ENCODE measurements at regions not wholly inside any gene's neighbourhood (a gene's known extent, or its start where the extent isn't known, plus 50 kb on each side); places are given as distances from the start of the nearest gene placed in this dataset.
"Not testable (repeated sequence)": the region's sequence is repeated elsewhere in the genome, so short reads cannot be mapped to it uniquely, and the experiment has no call there.

GRCh38 chrX:145393702-145394235 is 146.5 kb downstream of the SPANXN1 start:
- DNase-seq (ENCODE audit: low read depth): no peak
- H3K4me3 ChIP-seq (ENCODE audit: low read depth, low read length): no peak overlapping the region

DNA sequence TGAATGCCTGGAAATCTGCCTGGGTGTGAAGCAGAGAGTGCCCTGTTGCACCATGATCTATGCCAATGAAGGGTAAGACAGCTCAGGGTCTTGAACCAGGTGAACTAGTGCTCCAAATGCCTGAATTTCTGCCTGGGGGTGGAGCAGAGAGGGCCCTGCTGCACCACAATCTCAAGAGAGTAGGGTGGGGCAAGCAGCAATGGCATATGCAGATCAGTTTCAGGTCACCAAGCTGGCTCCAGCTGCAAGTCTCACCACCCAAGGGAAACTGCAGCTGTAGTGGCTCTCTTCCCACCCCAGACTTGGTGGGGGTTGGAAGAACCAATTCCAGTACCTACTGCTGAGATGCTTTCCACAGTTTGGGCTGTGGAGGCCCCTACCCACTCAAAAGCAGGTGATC is 147.0 kb downstream of the SPANXN1 start:
- no peak for DNase-seq (ENCODE audit: low read depth)
- no peak overlapping the region for H3K4me3 ChIP-seq (ENCODE audit: low read depth, low read length)

DNA sequence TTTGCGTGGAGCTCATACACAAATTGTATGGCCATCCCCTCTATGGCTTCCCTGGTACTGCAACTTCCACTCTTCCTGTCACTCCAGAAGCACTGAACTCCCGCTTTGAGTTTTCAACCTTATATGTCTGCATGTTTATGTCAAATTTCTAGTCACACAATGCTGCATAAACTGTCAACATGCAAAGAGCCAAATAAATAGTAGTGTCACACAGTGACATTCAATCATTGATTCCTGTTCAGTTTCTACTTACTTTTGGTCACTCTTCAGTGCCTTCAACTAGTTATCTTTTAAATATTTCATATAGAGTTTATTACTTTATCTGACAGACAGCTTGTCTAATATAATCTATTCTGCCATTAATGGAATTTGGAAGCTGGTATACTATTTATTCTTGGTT is 149.3 kb downstream of the SPANXN1 start:
- H3K4me3 ChIP-seq (ENCODE audit: low read depth, low read length): no peak overlapping the region

DNA sequence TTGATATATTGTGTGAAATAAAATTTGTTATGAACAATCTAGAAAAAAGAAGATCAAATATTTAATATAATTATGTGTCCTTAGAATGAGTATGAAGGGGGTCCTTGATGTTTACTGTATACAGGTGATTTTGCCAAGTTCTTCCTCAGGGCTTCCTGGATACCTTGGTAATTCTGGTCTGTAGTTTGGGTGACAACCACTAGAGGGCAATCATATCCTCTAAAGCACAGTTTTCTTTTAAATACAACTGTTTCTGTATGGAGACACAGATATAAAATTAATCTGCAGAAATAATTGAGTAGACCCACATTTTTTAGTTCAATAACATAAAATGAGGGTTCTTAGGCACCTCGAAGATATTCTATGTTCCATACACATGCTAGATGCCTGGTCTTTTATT is 157.7 kb downstream of the SPANXN1 start:
- no peak for DNase-seq (ENCODE audit: low read depth)
- H3K4me3 ChIP-seq (ENCODE audit: low read depth, low read length): no peak overlapping the region

More for the DNA sequence above, 149.3 kb downstream of the SPANXN1 start:
- no peak for DNase-seq (ENCODE audit: low read depth)

- no peak overlapping the region for H3K4me3 ChIP-seq (ENCODE audit: low read depth, low read length)
- no peak for DNase-seq (ENCODE audit: low read depth)
These were observed 163.3 kb downstream of the SPANXN1 start for GRCh38 chrX:145410622-145411021.

DNA sequence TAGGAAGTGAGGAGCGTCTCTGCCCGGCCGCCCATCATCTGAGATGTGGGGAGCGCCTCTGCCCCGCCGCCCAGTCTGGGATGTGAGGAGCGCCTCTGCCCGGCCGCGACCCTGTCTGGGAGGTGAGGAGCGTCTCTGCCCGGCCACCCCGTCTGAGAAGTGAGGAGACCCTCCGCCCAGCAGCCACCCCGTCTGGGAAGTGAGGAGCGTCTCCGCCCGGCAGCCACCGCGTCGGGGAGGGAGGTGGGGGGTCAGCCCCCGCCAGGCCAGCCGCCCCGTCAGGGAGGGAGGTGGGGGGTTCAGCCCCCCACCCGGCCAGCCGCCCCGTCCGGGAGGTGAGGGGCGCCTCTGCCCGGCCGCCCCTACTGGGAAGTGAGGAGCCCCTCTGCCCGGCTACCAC is 188.9 kb downstream of the SPANXN1 start:
- H3K4me3 ChIP-seq (ENCODE audit: low read depth, low read length); DNase-seq (ENCODE audit: low read depth): not testable (repeated sequence)

GRCh38 chrX:145464650-145465049 is 217.3 kb downstream of the SPANXN1 start:
- DNase-seq (ENCODE audit: low read depth): no peak
- no peak overlapping the region for H3K4me3 ChIP-seq (ENCODE audit: low read depth, low read length)

- H3K4me3 ChIP-seq (ENCODE audit: low read depth, low read length): no peak overlapping the region
- DNase-seq (ENCODE audit: low read depth): no peak
These were observed 228.4 kb downstream of the SPANXN1 start for GRCh38 chrX:145475725-145476124.

DNA sequence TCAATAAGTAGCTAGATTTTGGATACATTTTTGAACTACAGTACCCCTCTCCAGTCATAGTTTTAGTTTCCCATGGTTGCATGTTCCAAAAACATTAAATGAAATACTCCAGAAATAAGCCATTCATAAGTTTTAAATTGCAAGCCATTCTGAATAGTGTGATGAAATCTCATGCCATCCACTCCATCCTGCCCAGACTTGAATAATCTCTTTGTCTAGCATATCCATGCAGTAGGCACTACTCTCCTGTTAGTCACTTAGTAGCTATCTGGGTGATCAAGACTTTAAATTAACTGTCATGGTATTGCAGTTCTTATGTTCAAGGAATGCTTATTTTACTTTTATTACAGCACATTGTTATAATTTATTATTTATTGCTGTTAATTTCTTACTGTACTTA is 237.4 kb downstream of the SPANXN1 start:
- H3K4me3 ChIP-seq (ENCODE audit: low read depth, low read length): no peak overlapping the region
- no peak for DNase-seq (ENCODE audit: low read depth)

DNA sequence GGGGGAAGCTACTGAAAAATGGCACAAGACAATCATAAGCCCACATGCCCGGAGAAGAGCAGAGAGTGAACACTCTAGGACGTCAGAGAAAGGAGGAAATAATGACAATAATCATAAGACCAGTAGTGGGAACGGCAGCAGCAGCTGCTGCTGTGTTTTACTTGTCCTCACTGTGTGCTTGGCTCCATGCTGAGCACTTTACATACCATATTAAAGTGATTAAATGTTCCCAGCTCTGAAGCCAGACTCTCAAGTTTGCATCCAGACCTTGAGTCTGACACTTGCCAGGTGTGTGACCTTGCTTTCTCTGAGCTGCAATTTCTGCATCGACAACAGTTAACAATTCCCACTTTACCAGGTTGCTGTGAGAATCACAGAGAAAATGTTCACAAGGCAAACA is 255.4 kb downstream of the SPANXN1 start:
- no peak overlapping the region for H3K4me3 ChIP-seq (ENCODE audit: low read depth, low read length)
- no peak for DNase-seq (ENCODE audit: low read depth)

GRCh38 chrX:145506214-145506613 is 258.9 kb downstream of the SPANXN1 start:
- DNase-seq (ENCODE audit: low read depth): no peak
- H3K4me3 ChIP-seq (ENCODE audit: low read depth, low read length): no peak overlapping the region

GRCh38 chrX:145524931-145525330 is 277.6 kb downstream of the SPANXN1 start:
- DNase-seq (ENCODE audit: low read depth): no peak
- H3K4me3 ChIP-seq (ENCODE audit: low read depth, low read length): no peak overlapping the region

DNA sequence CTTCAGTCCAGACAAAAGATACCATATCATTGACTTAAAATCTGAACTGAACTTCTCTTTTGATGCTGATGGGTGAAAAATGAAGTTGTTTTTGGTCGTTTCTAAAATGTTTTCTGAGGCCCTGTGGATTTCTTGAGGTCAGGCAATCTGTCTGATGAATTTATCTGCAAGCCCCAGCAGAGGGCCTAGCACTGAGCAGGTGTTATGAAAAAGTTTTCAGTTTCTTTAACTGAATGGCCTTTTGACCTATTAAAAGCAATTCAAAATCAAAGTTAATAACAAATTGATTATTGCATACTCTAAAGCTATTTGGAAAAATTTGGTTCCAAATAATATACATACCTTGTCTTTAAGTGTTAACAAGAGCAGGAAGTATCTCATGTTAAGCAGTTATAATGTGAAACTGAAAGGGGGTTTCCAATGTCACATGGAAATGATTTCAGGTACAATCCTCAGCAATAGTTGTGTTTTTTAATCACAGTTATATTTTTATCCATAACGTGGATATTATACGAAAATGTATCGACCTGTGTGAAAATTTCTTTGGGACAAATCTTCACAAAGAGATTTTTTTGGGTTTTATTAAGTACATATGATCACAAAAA is 285.0 kb downstream of the SPANXN1 start:
- no peak overlapping the region for H3K4me3 ChIP-seq (ENCODE audit: low read depth, low read length)
- no peak for DNase-seq (ENCODE audit: low read depth)

DNA sequence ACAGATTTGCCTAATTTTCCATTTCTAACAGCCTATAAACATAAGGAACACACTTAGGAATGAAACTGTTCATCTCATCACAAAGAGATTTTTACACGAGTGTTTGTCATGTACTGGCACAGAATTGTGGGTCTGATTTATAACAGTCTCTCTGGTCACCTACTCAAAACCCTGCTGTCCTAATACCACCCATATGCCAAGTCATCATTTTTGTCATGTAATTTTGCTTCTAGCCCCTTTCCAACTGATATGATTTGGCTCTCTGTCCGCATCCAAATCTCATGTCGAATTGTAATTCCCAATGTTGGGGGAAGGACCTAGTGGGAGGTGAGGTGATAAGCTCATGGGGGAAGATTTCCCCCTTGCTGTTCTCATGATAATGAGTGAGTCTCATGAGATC is 284.1 kb upstream of the SLITRK2 start:
- no peak for DNase-seq (ENCODE audit: low read depth)
- H3K4me3 ChIP-seq (ENCODE audit: low read depth, low read length): no peak overlapping the region

DNA sequence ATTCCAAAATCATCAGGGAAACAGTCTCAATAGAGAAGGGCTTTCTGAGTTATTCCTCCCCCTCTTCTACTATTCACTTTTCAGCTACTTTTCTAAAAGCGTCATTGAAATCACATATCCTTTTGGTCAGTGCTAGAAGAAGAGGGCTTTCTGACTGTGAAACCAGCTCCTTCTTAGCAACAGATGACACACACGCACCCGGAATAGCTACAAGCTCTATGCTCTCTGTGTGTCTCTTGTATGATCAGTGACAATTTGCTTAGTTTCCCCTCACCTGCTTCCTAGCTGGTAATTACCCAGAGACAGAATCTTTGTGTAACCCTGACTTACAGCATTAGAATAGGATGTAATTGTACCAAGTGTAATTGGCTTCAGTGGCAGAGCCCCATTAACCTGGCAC is 268.1 kb upstream of the SLITRK2 start:
- DNase-seq (ENCODE audit: low read depth): no peak
- H3K4me3 ChIP-seq (ENCODE audit: low read depth, low read length): no peak overlapping the region

DNA sequence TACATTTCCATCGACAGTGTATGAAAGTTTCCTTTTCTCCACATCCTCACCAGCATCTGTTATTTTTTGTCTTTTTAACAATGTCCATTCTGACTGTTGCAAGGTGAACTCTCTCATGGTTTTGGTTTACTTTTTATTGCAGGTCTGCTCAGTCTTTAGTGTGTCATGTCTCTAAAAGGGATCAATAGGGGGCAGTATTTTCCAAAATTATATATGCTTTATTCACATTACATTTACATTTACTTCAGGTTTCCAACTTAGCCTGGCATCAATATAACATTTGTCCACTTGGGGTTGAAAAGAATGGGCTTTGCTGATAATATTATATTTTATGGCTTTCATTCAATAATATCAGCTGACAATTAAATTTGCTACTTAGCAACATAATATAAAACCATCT is 265.0 kb upstream of the SLITRK2 start:
- no peak for DNase-seq (ENCODE audit: low read depth)
- no peak overlapping the region for H3K4me3 ChIP-seq (ENCODE audit: low read depth, low read length)

- H3K4me3 ChIP-seq (ENCODE audit: low read depth, low read length): no peak overlapping the region
- no peak for DNase-seq (ENCODE audit: low read depth)
These were observed 263.9 kb upstream of the SLITRK2 start for GRCh38 chrX:145553702-145554101.

DNA sequence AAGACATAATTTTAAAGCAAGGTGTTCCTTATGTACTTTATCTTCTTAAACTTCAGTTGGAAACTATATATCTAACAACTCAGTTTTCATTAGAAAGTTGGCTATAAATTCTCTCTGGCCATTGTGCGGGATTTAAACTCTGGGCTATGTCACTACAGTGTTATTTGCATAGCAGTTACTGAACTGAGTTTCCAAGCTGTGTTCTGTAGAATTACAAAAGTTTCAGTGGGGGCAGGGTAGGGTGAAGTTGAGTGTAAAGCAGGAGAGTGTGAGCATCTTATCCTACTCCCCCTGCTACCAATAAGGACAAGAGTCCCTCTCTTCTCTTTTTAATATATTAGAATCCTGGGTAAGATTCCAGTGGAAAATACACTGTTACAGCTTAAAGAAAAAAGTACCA is 254.5 kb upstream of the SLITRK2 start:
- H3K4me3 ChIP-seq (ENCODE audit: low read depth, low read length): no peak overlapping the region
- no peak for DNase-seq (ENCODE audit: low read depth)

DNA sequence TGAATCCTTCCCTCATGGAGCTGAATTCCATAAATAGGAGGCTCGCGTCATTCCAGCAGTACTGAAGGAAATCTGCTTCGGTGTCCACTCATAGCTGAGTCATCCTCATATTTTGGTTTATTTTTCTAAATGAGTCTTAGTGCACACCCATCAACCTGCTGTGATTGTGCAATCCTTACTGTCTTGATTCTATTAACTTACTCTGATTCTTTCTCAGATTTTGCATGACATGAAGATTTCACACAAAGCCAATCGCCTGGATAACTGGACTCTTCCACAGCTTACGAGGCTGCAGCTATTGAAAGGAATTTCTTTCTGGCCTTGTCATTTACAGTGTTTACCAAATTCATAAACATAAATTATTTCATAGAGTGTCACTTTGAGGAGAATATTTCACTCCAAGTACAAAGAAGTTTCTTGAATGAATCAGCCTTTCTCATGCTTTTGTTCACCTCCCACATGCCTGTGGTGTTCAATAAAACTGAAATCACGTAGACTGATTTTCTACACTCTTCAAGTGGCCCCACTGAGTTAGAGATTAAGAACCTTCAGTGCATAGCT is 207.6 kb upstream of the SLITRK2 start:
- no peak overlapping the region for H3K4me3 ChIP-seq (ENCODE audit: low read depth, low read length)
- DNase-seq (ENCODE audit: low read depth): peak; percentile 4

- no peak overlapping the region for H3K4me3 ChIP-seq (ENCODE audit: low read depth, low read length)
- no peak for DNase-seq (ENCODE audit: low read depth)
These were observed 203.7 kb upstream of the SLITRK2 start for GRCh38 chrX:145613894-145614293.

- no peak for DNase-seq (ENCODE audit: low read depth)
- H3K4me3 ChIP-seq (ENCODE audit: low read depth, low read length): no peak overlapping the region
These were observed 197.0 kb upstream of the SLITRK2 start for GRCh38 chrX:145620666-145621065.
